ENCODE measurements at regions not wholly inside any gene's neighbourhood (a gene's known extent, or its start where the extent isn't known, plus 50 kb on each side); places are given as distances from the start of the nearest gene placed in this dataset.

GRCh38 chr13:94825507-94825906 is 113.2 kb upstream of the SOX21 start:
- no CpG with 5 or more reads among the region's 5 CpGs for WGBS (ENCODE audit: extremely low coverage, insufficient read length, low lambda C conversion rate)
- H3K79me1 ChIP-seq (ENCODE audit: insufficient read depth, low read depth, low read length, poor library complexity, severe bottlenecking): no peaks in the 10 kb centered on the region
- peak overlapping the region; percentile 24 to 25; a peak in 3 of 5 replicates for H3K4me3 Mint-ChIP-seq
- H3K4ac ChIP-seq (ENCODE audit: low read depth, low read length): no peak overlapping the region
- no peak overlapping the region for H2BK20ac ChIP-seq (ENCODE audit: low read depth, low read length, poor library complexity, severe bottlenecking)
- H3K23me2 ChIP-seq (ENCODE audit: insufficient read length, low read depth, low read length, poor library complexity, severe bottlenecking): no peaks in the 10 kb centered on the region
- H3K79me2 ChIP-seq (ENCODE audit: insufficient read depth, low read length): no peaks in the 10 kb centered on the region
- H4K5ac ChIP-seq (ENCODE audit: insufficient read length, low read depth, low read length): no peak overlapping the region
- H3K14ac ChIP-seq (ENCODE audit: insufficient read depth, low read length): no peak overlapping the region
- H3K23ac ChIP-seq (ENCODE audit: insufficient read length, low read depth, low read length): no peak overlapping the region
- no peaks in the 10 kb centered on the region for H3K9me3 Mint-ChIP-seq
- no peak overlapping the region for H2AK5ac ChIP-seq (ENCODE audit: insufficient read length, low read length)
- H3K36me3 Mint-ChIP-seq (ENCODE audit: insufficient read depth in 1 of 3, low read depth in 3 of 3): peaks cover 0 to 4% (median 0%) of the 10 kb centered on the region in 3 experiments; a peak in 1 of 7 replicates
- H2BK5ac ChIP-seq (ENCODE audit: insufficient read length, low read length): no peak overlapping the region
- H3K27me3 Mint-ChIP-seq (ENCODE audit: low read depth): no peaks in the 10 kb centered on the region
- H3K27ac Mint-ChIP-seq: peak overlapping the region; percentile 75 to 91 (median 80); a peak in 4 of 7 replicates
- H2BK120ac ChIP-seq (ENCODE audit: low read depth, low read length, poor library complexity, severe bottlenecking): no peak overlapping the region
- peaks cover 2% of the 10 kb centered on the region; the same call in 1 of the 2 replicates for H3K4me1 ChIP-seq (ENCODE audit: insufficient read depth, low read length)
- H3T11ph ChIP-seq (ENCODE audit: low read length): no peak overlapping the region
- peaks cover 71 to 74% of the 10 kb centered on the region in 2 experiments for H3K4me1 Mint-ChIP-seq
- no peaks in the 10 kb centered on the region for H3K27me3 ChIP-seq (ENCODE audit: insufficient read depth, low read length)
- H4K91ac ChIP-seq (ENCODE audit: insufficient read length, low read depth, low read length): no peak overlapping the region
- no peaks in the 10 kb centered on the region for H4K20me1 ChIP-seq (ENCODE audit: control insufficient read depth, insufficient read depth, insufficient read length)
- peak overlapping the region; percentile 7 for H3K4me2 ChIP-seq (ENCODE audit: insufficient read depth, insufficient read length, low read length)
- no peaks in the 10 kb centered on the region for H3K9me3 ChIP-seq (ENCODE audit: control insufficient read depth, low read depth, low read length)
- H2BK15ac ChIP-seq (ENCODE audit: low read depth, low read length): no peak overlapping the region
- H3K9ac ChIP-seq (ENCODE audit: extremely low read depth, insufficient read length, low read length): no peak overlapping the region
- no peak for TF ChIP-seq CTCF (conservative IDR thresholded peaks at IDR 0.05)
- no peak overlapping the region for H3K56ac ChIP-seq (ENCODE audit: insufficient read length, low read depth, low read length)
- no peak overlapping the region for H2BK12ac ChIP-seq (ENCODE audit: insufficient read length, low read depth, low read length)
- peak; percentile 89 for DNase-seq
- H3K27ac ChIP-seq (ENCODE audit: insufficient read length, low read depth, low read length): no peak overlapping the region
- H3K18ac ChIP-seq (ENCODE audit: insufficient read length, low read depth, low read length): no peak overlapping the region
- no peak overlapping the region for H2AFZ ChIP-seq (ENCODE audit: low read length)
- no peak overlapping the region for H4K8ac ChIP-seq (replicated peaks; ENCODE audit: insufficient read length, low read depth, low read length)

Measured in H9 (cell line).